ENCODE measurements at regions not wholly inside any gene's neighbourhood (a gene's known extent, or its start where the extent isn't known, plus 50 kb on each side); places are given as distances from the start of the nearest gene placed in this dataset.

DNA sequence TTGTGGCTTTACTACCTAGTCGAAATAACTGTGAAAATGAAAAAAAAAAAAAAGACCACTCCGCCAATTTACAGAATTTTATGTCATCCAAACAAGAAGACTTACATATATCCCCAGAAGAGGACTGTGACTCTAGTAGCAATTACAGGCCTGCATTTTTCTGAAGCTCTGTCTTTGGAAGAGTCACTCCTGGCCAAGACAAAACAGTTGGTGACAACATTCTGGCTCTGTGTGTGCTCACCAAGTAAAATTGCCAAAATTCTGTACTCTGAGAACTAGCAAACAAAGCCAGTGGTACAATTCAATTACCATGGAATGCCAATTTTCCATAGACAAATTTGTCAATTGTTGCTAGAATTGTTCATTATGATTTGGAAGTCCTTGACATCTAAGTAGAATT lies 311.1 kb downstream of the PDGFC start:
- Mint-ChIP-seq H3K27ac (no peak overlapping the region), H3K9me3 (no peaks in the 10 kb centered on the region), H3K4me1 (peaks cover 19% of the 10 kb centered on the region), H3K4me3 (no peak overlapping the region), H3K36me3 (ENCODE audit: low read depth) (no peaks in the 10 kb centered on the region), H3K27me3 (ENCODE audit: insufficient read depth) (no peaks in the 10 kb centered on the region)
- no peak for DNase-seq
- Histone ChIP-seq H3K27me3 (ENCODE audit: control insufficient read depth, insufficient read depth, low read length, poor library complexity, severe bottlenecking) (no peaks in the 10 kb centered on the region), H3K4me1 (ENCODE audit: control insufficient read depth, insufficient read depth, low read length) (no peaks in the 10 kb centered on the region), H3K36me3 (ENCODE audit: control insufficient read depth, insufficient read depth, low read length) (no peaks in the 10 kb centered on the region), H3K9ac (ENCODE audit: extremely low read depth, low read length, poor library complexity, severe bottlenecking) (no peak overlapping the region), H3K27ac (ENCODE audit: low read depth, low read length) (no peak overlapping the region), H3K9me3 (ENCODE audit: control insufficient read depth, low read length) (no peaks in the 10 kb centered on the region), H3K4me3 (ENCODE audit: low read length) (no peak overlapping the region)
- WGBS, 2 experiments (ENCODE audit: insufficient coverage in 1 of 2, insufficient read length in 1 of 2): 87% methylated on average over 2 of the region's 2 CpGs; no CpG with 5 or more reads in 1 of the 2 experiments
- TF ChIP-seq, protein P1, sequence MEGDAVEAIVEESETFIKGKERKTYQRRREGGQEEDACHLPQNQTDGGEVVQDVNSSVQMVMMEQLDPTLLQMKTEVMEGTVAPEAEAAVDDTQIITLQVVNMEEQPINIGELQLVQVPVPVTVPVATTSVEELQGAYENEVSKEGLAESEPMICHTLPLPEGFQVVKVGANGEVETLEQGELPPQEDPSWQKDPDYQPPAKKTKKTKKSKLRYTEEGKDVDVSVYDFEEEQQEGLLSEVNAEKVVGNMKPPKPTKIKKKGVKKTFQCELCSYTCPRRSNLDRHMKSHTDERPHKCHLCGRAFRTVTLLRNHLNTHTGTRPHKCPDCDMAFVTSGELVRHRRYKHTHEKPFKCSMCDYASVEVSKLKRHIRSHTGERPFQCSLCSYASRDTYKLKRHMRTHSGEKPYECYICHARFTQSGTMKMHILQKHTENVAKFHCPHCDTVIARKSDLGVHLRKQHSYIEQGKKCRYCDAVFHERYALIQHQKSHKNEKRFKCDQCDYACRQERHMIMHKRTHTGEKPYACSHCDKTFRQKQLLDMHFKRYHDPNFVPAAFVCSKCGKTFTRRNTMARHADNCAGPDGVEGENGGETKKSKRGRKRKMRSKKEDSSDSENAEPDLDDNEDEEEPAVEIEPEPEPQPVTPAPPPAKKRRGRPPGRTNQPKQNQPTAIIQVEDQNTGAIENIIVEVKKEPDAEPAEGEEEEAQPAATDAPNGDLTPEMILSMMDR (conservative IDR thresholded peaks at IDR 0.05): no peak

DNA sequence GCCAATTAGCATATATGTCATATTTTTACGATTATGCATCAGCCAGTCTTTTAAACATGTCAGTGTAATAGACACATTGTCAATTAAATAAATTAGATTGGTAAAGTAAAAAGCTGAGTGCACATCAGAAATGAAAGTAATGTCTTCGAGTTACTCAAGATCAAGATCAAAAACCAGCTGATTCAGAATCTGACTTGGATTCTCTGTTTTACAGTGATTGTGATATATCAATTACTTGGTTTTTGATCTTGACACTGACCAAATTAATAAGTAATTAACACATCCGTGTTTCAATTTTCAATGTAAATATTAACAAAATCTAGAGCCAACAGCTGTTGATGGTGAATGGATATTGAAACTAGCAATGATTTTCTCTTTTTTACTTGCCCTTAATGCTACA lies 311.6 kb downstream of the PDGFC start:
- no peak overlapping the region for H3K4me3 ChIP-seq (ENCODE audit: low read length)
- Mint-ChIP-seq H3K4me1 (peaks cover 14% of the 10 kb centered on the region), H3K9me3 (no peaks in the 10 kb centered on the region), H3K27me3 (ENCODE audit: insufficient read depth) (no peaks in the 10 kb centered on the region), H3K27ac (no peak overlapping the region), H3K36me3 (ENCODE audit: low read depth) (no peaks in the 10 kb centered on the region), H3K4me3 (no peak overlapping the region)
- no peak for DNase-seq
- no peaks in the 10 kb centered on the region for H3K36me3 ChIP-seq (ENCODE audit: control insufficient read depth, insufficient read depth, low read length)
- H3K9ac ChIP-seq (ENCODE audit: extremely low read depth, low read length, poor library complexity, severe bottlenecking): no peak overlapping the region
- no peaks in the 10 kb centered on the region for H3K4me1 ChIP-seq (ENCODE audit: control insufficient read depth, insufficient read depth, low read length)
- WGBS, 2 experiments (ENCODE audit: insufficient coverage in 1 of 2, insufficient read length in 1 of 2): 78 to 89% methylated on average over 2 to 3 of the region's 3 CpGs
- no peak overlapping the region for H3K27ac ChIP-seq (ENCODE audit: low read depth, low read length)
- H3K27me3 ChIP-seq (ENCODE audit: control insufficient read depth, insufficient read depth, low read length, poor library complexity, severe bottlenecking): no peaks in the 10 kb centered on the region
- TF ChIP-seq, protein P1 (conservative IDR thresholded peaks at IDR 0.05): no peak
- H3K9me3 ChIP-seq (ENCODE audit: control insufficient read depth, low read length): no peaks in the 10 kb centered on the region

DNA sequence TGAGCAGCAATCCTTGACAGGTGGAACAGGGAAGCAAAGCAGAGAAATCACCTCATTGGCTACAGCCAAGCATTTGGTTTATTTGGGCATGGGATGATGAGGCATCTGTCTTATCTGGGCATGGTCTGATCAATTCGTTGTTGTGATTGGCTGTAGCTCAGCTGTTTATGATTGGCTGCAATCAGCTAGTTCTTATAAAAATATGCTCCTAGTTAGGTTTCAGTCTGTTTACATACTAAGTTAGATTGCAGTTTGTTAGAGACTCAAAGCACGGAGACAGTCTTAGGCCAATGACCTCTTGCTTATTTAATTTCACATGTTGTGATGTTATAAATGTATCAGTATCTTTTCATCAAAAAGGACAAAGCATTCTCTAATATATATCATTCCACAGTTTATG lies 312.0 kb downstream of the PDGFC start:
- Mint-ChIP-seq H3K27ac (no peak overlapping the region), H3K36me3 (ENCODE audit: low read depth) (no peaks in the 10 kb centered on the region), H3K4me1 (peaks cover 14% of the 10 kb centered on the region), H3K27me3 (ENCODE audit: insufficient read depth) (no peaks in the 10 kb centered on the region), H3K4me3 (no peak overlapping the region), H3K9me3 (no peaks in the 10 kb centered on the region)
- no peak for DNase-seq
- Histone ChIP-seq H3K36me3 (ENCODE audit: control insufficient read depth, insufficient read depth, low read length) (no peaks in the 10 kb centered on the region), H3K4me1 (ENCODE audit: control insufficient read depth, insufficient read depth, low read length) (no peaks in the 10 kb centered on the region), H3K9me3 (ENCODE audit: control insufficient read depth, low read length) (no peaks in the 10 kb centered on the region), H3K27me3 (ENCODE audit: control insufficient read depth, insufficient read depth, low read length, poor library complexity, severe bottlenecking) (no peaks in the 10 kb centered on the region), H3K9ac (ENCODE audit: extremely low read depth, low read length, poor library complexity, severe bottlenecking) (no peak overlapping the region), H3K4me3 (ENCODE audit: low read length) (no peak overlapping the region), H3K27ac (ENCODE audit: low read depth, low read length) (no peak overlapping the region)
- TF ChIP-seq, protein P1 (conservative IDR thresholded peaks at IDR 0.05): no peak
- 82% methylated on average over 2 of the region's 2 CpGs; no CpG with 5 or more reads in 1 of the 2 experiments for WGBS, 2 experiments (ENCODE audit: insufficient coverage in 1 of 2, insufficient read length in 1 of 2)
